ENCODE measurements at regions not wholly inside any gene's neighbourhood (a gene's known extent, or its start where the extent isn't known, plus 50 kb on each side); places are given as distances from the start of the nearest gene placed in this dataset.

DNA sequence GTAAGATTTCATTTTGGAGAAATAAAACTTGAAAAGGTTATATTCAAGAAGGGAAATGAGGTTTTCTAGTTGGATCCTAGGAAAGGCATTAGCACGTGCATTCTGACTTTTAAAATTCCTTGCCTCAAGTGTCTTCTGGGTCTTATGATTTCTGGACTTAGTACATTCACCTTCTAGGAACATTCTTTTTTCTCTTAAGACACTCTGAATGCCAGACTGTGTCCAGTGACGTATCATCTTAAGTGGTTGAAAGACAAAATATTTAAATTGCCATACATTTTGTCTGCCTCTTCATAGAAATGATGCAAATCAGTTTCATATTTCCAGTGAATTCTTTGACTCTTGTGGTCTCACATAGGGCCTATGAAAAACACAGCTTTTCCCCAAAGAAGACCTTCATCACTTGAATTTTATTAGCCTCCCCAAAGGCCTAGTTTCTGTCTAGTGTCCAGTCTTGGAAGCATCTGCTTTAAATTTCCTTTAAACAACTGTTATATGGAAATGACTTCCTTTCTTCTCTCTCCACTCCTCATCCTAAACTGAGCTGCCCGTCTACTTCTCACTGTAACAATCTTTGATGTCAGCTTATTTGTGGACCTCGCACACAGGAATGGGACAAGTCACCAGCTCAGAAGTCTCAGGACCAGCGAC is 187.2 kb downstream of the HLX start:
- H3K79me2 ChIP-seq (ENCODE audit: control insufficient read depth, insufficient read depth, low read length): no peaks in the 10 kb centered on the region
- no peak overlapping the region for H2AFZ ChIP-seq (ENCODE audit: low read length)

DNA sequence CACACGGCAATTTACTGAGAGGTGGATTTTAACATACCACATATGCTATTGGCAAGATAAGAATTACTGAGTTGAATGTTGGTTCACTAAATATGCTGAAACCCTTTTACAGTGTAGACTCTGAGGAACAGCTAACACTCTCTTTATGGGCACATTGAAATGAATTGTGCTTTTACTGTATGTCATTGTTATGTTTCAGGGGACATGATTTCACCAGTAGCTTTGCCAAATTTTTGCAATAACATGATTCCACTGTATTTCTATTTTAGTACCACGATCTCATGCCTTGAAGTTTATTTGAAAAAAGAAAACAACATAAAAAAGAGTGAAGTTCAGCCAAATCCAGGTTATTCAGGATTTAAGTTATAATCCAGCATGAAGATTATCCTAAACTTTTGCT is 188.5 kb downstream of the HLX start:
- H3K36me3 ChIP-seq (ENCODE audit: control insufficient read depth, insufficient read depth, low read length): no peaks in the 10 kb centered on the region
- no peak overlapping the region for H3K4me3 ChIP-seq (replicated peaks in 1 of 4; ENCODE audit: control extremely low read depth in 1 of 4, insufficient read depth in 1 of 4, low read depth in 3 of 4, low read length in 4 of 4)
- H4K20me1 ChIP-seq (ENCODE audit: control insufficient read depth, extremely low read depth, insufficient read depth, low read length): no peaks in the 10 kb centered on the region
- no peak overlapping the region for H3K27ac ChIP-seq (ENCODE audit: insufficient read depth, low read length)
- no peaks in the 10 kb centered on the region for H3K79me2 ChIP-seq (ENCODE audit: control insufficient read depth, insufficient read depth, low read length)
- no peaks in the 10 kb centered on the region for H3K4me1 ChIP-seq (ENCODE audit: control insufficient read depth, extremely low read depth, insufficient read depth, low read length)
- no peaks in the 10 kb centered on the region for H3K9me3 ChIP-seq (ENCODE audit: control insufficient read depth, insufficient read depth, low read depth, low read length)
- H3K9ac ChIP-seq (ENCODE audit: insufficient read depth, low read length): no peak overlapping the region
- TF ChIP-seq, protein P1, sequence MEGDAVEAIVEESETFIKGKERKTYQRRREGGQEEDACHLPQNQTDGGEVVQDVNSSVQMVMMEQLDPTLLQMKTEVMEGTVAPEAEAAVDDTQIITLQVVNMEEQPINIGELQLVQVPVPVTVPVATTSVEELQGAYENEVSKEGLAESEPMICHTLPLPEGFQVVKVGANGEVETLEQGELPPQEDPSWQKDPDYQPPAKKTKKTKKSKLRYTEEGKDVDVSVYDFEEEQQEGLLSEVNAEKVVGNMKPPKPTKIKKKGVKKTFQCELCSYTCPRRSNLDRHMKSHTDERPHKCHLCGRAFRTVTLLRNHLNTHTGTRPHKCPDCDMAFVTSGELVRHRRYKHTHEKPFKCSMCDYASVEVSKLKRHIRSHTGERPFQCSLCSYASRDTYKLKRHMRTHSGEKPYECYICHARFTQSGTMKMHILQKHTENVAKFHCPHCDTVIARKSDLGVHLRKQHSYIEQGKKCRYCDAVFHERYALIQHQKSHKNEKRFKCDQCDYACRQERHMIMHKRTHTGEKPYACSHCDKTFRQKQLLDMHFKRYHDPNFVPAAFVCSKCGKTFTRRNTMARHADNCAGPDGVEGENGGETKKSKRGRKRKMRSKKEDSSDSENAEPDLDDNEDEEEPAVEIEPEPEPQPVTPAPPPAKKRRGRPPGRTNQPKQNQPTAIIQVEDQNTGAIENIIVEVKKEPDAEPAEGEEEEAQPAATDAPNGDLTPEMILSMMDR (conservative IDR thresholded peaks at IDR 0.05 in 1 of 2, IDR thresholded peaks at IDR 0.05 in 1 of 2; ENCODE audit: low read depth in 1 of 2, low read length in 2 of 2): no peak
- no peak for TF ChIP-seq EZH2 (IDR thresholded peaks at IDR 0.05; ENCODE audit: low read length, missing control alignments)
- DNase-seq (ENCODE audit: low read depth in 2 of 2): no peak
- no peak overlapping the region for H3K4me2 ChIP-seq (ENCODE audit: extremely low read depth, insufficient read depth, low read length)
- no peaks in the 10 kb centered on the region for H3K27me3 ChIP-seq (ENCODE audit: control insufficient read depth, insufficient read depth, low read length)
- no peak overlapping the region for H2AFZ ChIP-seq (ENCODE audit: low read length)

More for the DNA sequence above, 187.2 kb downstream of the HLX start:
- TF ChIP-seq, protein P1 (conservative IDR thresholded peaks at IDR 0.05 in 1 of 2, IDR thresholded peaks at IDR 0.05 in 1 of 2; ENCODE audit: low read depth in 1 of 2, low read length in 2 of 2): no peak
- TF ChIP-seq EZH2 (IDR thresholded peaks at IDR 0.05; ENCODE audit: low read length, missing control alignments): no peak
- no peak overlapping the region for H3K27ac ChIP-seq (ENCODE audit: insufficient read depth, low read length)
- no peaks in the 10 kb centered on the region for H3K36me3 ChIP-seq (ENCODE audit: control insufficient read depth, insufficient read depth, low read length)
- H3K9ac ChIP-seq (ENCODE audit: insufficient read depth, low read length): no peak overlapping the region
- H3K9me3 ChIP-seq (ENCODE audit: control insufficient read depth, insufficient read depth, low read depth, low read length): no peaks in the 10 kb centered on the region
- H3K4me2 ChIP-seq (ENCODE audit: extremely low read depth, insufficient read depth, low read length): no peak overlapping the region
- DNase-seq (ENCODE audit: low read depth in 2 of 2): no peak
- no peaks in the 10 kb centered on the region for H3K4me1 ChIP-seq (ENCODE audit: control insufficient read depth, extremely low read depth, insufficient read depth, low read length)
- no peaks in the 10 kb centered on the region for H3K27me3 ChIP-seq (ENCODE audit: control insufficient read depth, insufficient read depth, low read length)
- no peaks in the 10 kb centered on the region for H4K20me1 ChIP-seq (ENCODE audit: control insufficient read depth, extremely low read depth, insufficient read depth, low read length)
- no peak overlapping the region for H3K4me3 ChIP-seq (replicated peaks in 1 of 4; ENCODE audit: control extremely low read depth in 1 of 4, insufficient read depth in 1 of 4, low read depth in 3 of 4, low read length in 4 of 4)

DNA sequence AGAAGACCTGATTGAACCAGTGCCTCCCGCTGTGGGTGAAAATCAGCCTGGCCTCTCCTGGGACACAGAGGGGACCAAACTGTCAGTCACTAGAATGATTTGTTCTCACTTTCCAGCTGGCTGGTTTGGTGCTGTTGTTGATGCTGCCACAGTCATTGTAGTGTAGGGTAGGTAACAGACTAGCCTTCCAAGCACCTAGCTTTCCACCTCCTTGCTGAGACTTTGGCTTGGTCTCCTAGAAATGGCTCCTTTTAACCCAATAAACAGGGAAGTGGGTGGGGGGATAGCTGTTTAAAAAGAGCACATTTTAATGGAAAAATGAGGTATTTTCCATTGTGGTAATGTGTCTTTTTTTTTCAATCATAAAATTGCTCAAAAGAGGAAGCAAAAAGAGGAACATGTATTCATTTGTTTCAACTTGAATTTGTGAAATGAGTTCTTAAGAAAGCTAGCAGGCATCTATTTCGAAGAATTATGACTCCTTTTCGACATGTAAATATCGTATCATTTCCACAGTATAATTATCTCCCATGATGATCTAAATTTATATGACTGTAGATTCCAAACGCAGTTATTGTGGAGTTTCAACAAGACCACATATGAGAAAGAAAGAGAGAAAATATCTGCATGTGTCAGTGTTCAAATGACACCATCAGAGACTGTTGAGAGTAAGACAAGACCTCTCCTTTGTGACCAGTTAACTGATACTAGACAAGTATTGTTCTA is 190.1 kb downstream of the HLX start:
- no peak overlapping the region for H3K9ac ChIP-seq (ENCODE audit: insufficient read depth, low read length)
- H2AFZ ChIP-seq (ENCODE audit: low read length): no peak overlapping the region
- no peaks in the 10 kb centered on the region for H3K79me2 ChIP-seq (ENCODE audit: control insufficient read depth, insufficient read depth, low read length)
- no peaks in the 10 kb centered on the region for H3K27me3 ChIP-seq (ENCODE audit: control insufficient read depth, insufficient read depth, low read length)
- no peaks in the 10 kb centered on the region for H3K4me1 ChIP-seq (ENCODE audit: control insufficient read depth, extremely low read depth, insufficient read depth, low read length)
- H3K4me3 ChIP-seq (replicated peaks in 1 of 4; ENCODE audit: control extremely low read depth in 1 of 4, insufficient read depth in 1 of 4, low read depth in 3 of 4, low read length in 4 of 4): no peak overlapping the region
- H3K4me2 ChIP-seq (ENCODE audit: extremely low read depth, insufficient read depth, low read length): no peak overlapping the region
- no peaks in the 10 kb centered on the region for H4K20me1 ChIP-seq (ENCODE audit: control insufficient read depth, extremely low read depth, insufficient read depth, low read length)
- H3K36me3 ChIP-seq (ENCODE audit: control insufficient read depth, insufficient read depth, low read length): no peaks in the 10 kb centered on the region
- TF ChIP-seq, protein P1 (conservative IDR thresholded peaks at IDR 0.05 in 1 of 2, IDR thresholded peaks at IDR 0.05 in 1 of 2; ENCODE audit: low read depth in 1 of 2, low read length in 2 of 2): no peak
- TF ChIP-seq EZH2 (IDR thresholded peaks at IDR 0.05; ENCODE audit: low read length, missing control alignments): no peak
- no peak for DNase-seq (ENCODE audit: low read depth in 2 of 2)
- no peak overlapping the region for H3K27ac ChIP-seq (ENCODE audit: insufficient read depth, low read length)
- H3K9me3 ChIP-seq (ENCODE audit: control insufficient read depth, insufficient read depth, low read depth, low read length): no peaks in the 10 kb centered on the region
